GM23338 (cell line): ENCODE measurements at regions not wholly inside any gene's neighbourhood (a gene's known extent, or its start where the extent isn't known, plus 50 kb on each side); places are given as distances from the start of the nearest gene placed in this dataset.
A peak's percentile ranks its signal among the peaks of the same experiment; 100 is the strongest.

Experiments used
- ATAC-seq: fragments of 200-7000 bp; cut with Tn5 transposase; 3 replicates; pipeline ENCODE4 v1.9.1; 2020
- DNase-seq: peaks from one replicate; pipeline ENCODE4 v3.0.0-alpha.2; 2015; ENCODE audit warnings: low spot score
- H2AFZ ChIP-seq: fragments of 200-600 bp; sonication (generic); 2 replicates; pipeline ENCODE4 v1.8.0; 2016; ENCODE audit warnings: antibody characterized with exemption, mild to moderate bottlenecking, moderate library complexity
- H3F3A ChIP-seq: fragments of 200-600 bp; sonication (generic); replicated peaks from 2 replicates; pipeline ENCODE4 v1.8.0; 2017; ENCODE audit warnings: antibody characterized with exemption, mixed run types, low read depth
- H3K27ac ChIP-seq: fragments of 200-600 bp; sonication (generic); 2 replicates; pipeline ENCODE4 v1.6.1; 2016; ENCODE audit warnings: low read depth
- H3K27me3 ChIP-seq: fragments of 200-600 bp; sonication (generic); 2 replicates; pipeline ENCODE4 v1.8.0; 2016; ENCODE audit warnings: mild to moderate bottlenecking, mixed run types, moderate library complexity; ENCODE audit not compliant: insufficient read depth
- H3K36me3 ChIP-seq: fragments of 200-600 bp; sonication (generic); 2 replicates; pipeline ENCODE4 v1.8.0; 2016; ENCODE audit warnings: mild to moderate bottlenecking; ENCODE audit not compliant: insufficient read depth
- H3K4me1 ChIP-seq: fragments of 200-600 bp; sonication (generic); 2 replicates; pipeline ENCODE4 v1.8.0; 2016; ENCODE audit warnings: mild to moderate bottlenecking, moderate library complexity; ENCODE audit not compliant: insufficient read depth
- H3K4me2 ChIP-seq: fragments of 200-600 bp; sonication (generic); 2 replicates; pipeline ENCODE4 v1.7.1; 2017; ENCODE audit warnings: mixed run types
- H3K4me3 ChIP-seq: fragments of 200-600 bp; sonication (generic); 2 replicates; pipeline ENCODE4 v1.6.1; 2016; ENCODE audit warnings: mixed run types
- H3K79me2 ChIP-seq: fragments of 200-600 bp; sonication (generic); replicated peaks from 2 replicates; pipeline ENCODE4 v1.8.0; 2017; ENCODE audit warnings: mild to moderate bottlenecking; ENCODE audit not compliant: insufficient read depth
- H3K9me2 ChIP-seq: fragments of 200-600 bp; sonication (generic); 2 replicates; pipeline ENCODE4 v1.8.0; 2017; ENCODE audit not compliant: insufficient read depth
- H4K20me1 ChIP-seq: fragments of 200-600 bp; sonication (generic); replicated peaks from 2 replicates; pipeline ENCODE4 v1.8.0; 2017; ENCODE audit warnings: mild to moderate bottlenecking; ENCODE audit not compliant: insufficient read depth
- H3K27ac Mint-ChIP-seq: 2 replicates; pipeline ENCODE4 v1.8.0; 2020; ENCODE audit warnings: inconsistent platforms, mild to moderate bottlenecking, moderate library complexity, mixed read lengths
- H3K27me3 Mint-ChIP-seq: 3 replicates; pipeline ENCODE4 v1.8.0; 2022; ENCODE audit warnings: low read depth, mild to moderate bottlenecking, moderate library complexity, mixed read lengths, inconsistent platforms; ENCODE audit not compliant: insufficient read depth, poor library complexity
- H3K36me3 Mint-ChIP-seq: 3 replicates; pipeline ENCODE4 v1.8.0; 2021; ENCODE audit warnings: low read depth, mild to moderate bottlenecking, inconsistent platforms, moderate library complexity, mixed read lengths
- H3K4me1 Mint-ChIP-seq: 3 replicates; pipeline ENCODE4 v1.8.0; 2020; ENCODE audit warnings: mild to moderate bottlenecking, inconsistent platforms, mixed read lengths
- H3K4me3 Mint-ChIP-seq: 3 replicates; pipeline ENCODE4 v1.8.0; 2021; ENCODE audit warnings: moderate library complexity, mild to moderate bottlenecking, inconsistent platforms, mixed read lengths
- H3K9me3 Mint-ChIP-seq: 3 replicates; pipeline ENCODE4 v1.8.0; 2020; ENCODE audit warnings: moderate library complexity, mild to moderate bottlenecking, inconsistent platforms, mixed read lengths
- CREB1 ChIP-seq: fragments of 250-450 bp; sonication (Bioruptor Pico); IDR thresholded peaks from 2 replicates; pipeline ENCODE4 v1.5.0; 2020; ENCODE audit warnings: low read depth, mild to moderate bottlenecking, moderate library complexity
- CTCF ChIP-seq, 2 experiments: fragments of 200-600 bp in 1 of 2; sonication (generic) in 1 of 2; conservative IDR thresholded peaks; 2 replicates each; pipeline versions ENCODE4 v1.5.1 to v1.6.1; 2016 to 2017; ENCODE audit warnings: antibody characterized with exemption in 2 of 2, low read depth in 2 of 2, mild to moderate bottlenecking in 2 of 2, moderate library complexity in 1 of 2
- EZH2 ChIP-seq: fragments of 200-600 bp; sonication (generic); IDR thresholded peaks from one replicate; pipeline ENCODE4 v1.8.0; 2017; ENCODE audit warnings: antibody characterized with exemption, mild to moderate bottlenecking, low read depth; ENCODE audit not compliant: unreplicated experiment
- EZH2phosphoT487 ChIP-seq: fragments of 200-600 bp; sonication (generic); IDR thresholded peaks from one replicate; pipeline ENCODE4 v1.8.1; 2018; ENCODE audit warnings: antibody characterized with exemption; ENCODE audit not compliant: unreplicated experiment
- JUNB ChIP-seq: IDR thresholded peaks from one replicate; pipeline ENCODE4 v1.6.1; 2016; ENCODE audit warnings: antibody characterized with exemption; ENCODE audit not compliant: unreplicated experiment
- NANOG ChIP-seq: IDR thresholded peaks from 2 replicates; pipeline ENCODE4 v1.6.1; 2016; ENCODE audit warnings: antibody characterized with exemption, borderline replicate concordance
- REST ChIP-seq: IDR thresholded peaks from one replicate; pipeline ENCODE4 v1.6.1; 2018; ENCODE audit warnings: antibody characterized with exemption; ENCODE audit not compliant: unreplicated experiment
- STAT1 ChIP-seq: IDR thresholded peaks from one replicate; pipeline ENCODE4 v1.6.1; 2016; ENCODE audit warnings: antibody characterized with exemption; ENCODE audit not compliant: unreplicated experiment
- ZNF114 ChIP-seq: fragments of 250-450 bp; sonication (Bioruptor Pico); IDR thresholded peaks from 2 replicates; pipeline ENCODE4 v1.5.0; 2020; ENCODE audit warnings: mild to moderate bottlenecking, moderate library complexity
- ZNF331 ChIP-seq: fragments of 250-450 bp; sonication (Bioruptor Pico); IDR thresholded peaks from 2 replicates; pipeline ENCODE4 v1.5.0; 2020; ENCODE audit warnings: low read depth, mild to moderate bottlenecking, moderate library complexity
- ZNF462 ChIP-seq: fragments of 250-450 bp; sonication (Bioruptor Pico); IDR thresholded peaks from 2 replicates; pipeline ENCODE4 v1.5.0; 2020; ENCODE audit warnings: mild to moderate bottlenecking, moderate library complexity

- no peak for TF ChIP-seq ZNF462 (CRISPR knock-in tag)
- TF ChIP-seq CTCF (conservative IDR thresholded peaks at IDR 0.05; ENCODE audit: low read depth in 2 of 2), result no peak
Observed at GRCh38 chr1:232695621-232696385, 65.9 kb upstream of the SIPA1L2 start (continued).

- H3K9me2 ChIP-seq, result peaks cover 1% of the 10 kb centered on the region; the same call in 1 of the 2 replicates
- no peaks in the 10 kb centered on the region for H3K79me2 ChIP-seq
- Mint-ChIP-seq H3K27me3 (peaks cover 5% of the 10 kb centered on the region), H3K9me3 (no peaks in the 10 kb centered on the region), H3K36me3 (no peaks in the 10 kb centered on the region), H3K27ac (no peak overlapping the region), H3K4me1 (peaks cover 13% of the 10 kb centered on the region; the same call in 2 of the 3 replicates), H3K4me3 (no peak overlapping the region)
- H2AFZ ChIP-seq, result peak overlapping the region; percentile 63; the same call in 1 of the 2 replicates
- no peak overlapping the region for H3K4me2 ChIP-seq
- no peak overlapping the region for H3K4me3 ChIP-seq
- no peak for ATAC-seq
- no peak overlapping the region for H3K27ac ChIP-seq
- H3K36me3 ChIP-seq, result no peaks in the 10 kb centered on the region
- H3F3A ChIP-seq, result no peaks in the 10 kb centered on the region
- H3K4me1 ChIP-seq, result no peaks in the 10 kb centered on the region
- H4K20me1 ChIP-seq, result no peaks in the 10 kb centered on the region
- DNase-seq, result no peak
- H3K27me3 ChIP-seq, result no peaks in the 10 kb centered on the region
- TF ChIP-seq CREB1, result no peak
- no peak for TF ChIP-seq ZNF114 (CRISPR knock-in tag)
- TF ChIP-seq REST, result no peak
- no peak for TF ChIP-seq EZH2phosphoT487
- TF ChIP-seq NANOG, result no peak
- TF ChIP-seq ZNF331 (CRISPR knock-in tag), result no peak
- TF ChIP-seq STAT1, result no peak
- no peak for TF ChIP-seq JUNB
- no peak for TF ChIP-seq EZH2
Observed at GRCh38 chr1:232696466-232696865, 66.5 kb upstream of the SIPA1L2 start.
